ENCODE measurements at regions not wholly inside any gene's neighbourhood (a gene's known extent, or its start where the extent isn't known, plus 50 kb on each side); places are given as distances from the start of the nearest gene placed in this dataset.

DNA sequence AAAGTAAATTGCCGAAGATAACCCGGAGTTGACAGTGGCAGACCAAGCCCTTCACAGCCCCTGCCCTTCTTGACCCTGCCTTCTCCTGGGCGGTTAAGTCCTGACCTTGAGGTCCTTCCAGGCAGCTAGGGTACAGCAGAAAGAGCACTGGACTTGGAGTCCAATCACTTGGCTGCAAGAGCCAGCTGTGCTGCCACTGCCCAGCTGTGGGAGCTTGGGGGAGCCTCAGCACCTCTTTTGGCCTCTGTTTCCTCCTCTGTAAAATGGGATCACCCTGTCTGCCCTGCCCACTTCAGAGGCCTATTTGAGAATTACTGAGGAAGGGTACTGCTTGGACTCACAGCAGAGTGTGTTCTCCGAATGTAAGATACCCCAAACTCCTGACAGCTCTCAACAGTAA, 66.2 kb upstream of the SMAD6 start:
- no peak for TF ChIP-seq GATA2 (IDR thresholded peaks at IDR 0.05; ENCODE audit: low read depth, low read length)
- TF ChIP-seq GATA3 (IDR thresholded peaks at IDR 0.05; ENCODE audit: low read depth, low read length): no peak

All from SH-SY5Y (cell line).